Bronchial epithelial cell (primary cell): ENCODE measurements at regions not wholly inside any gene's neighbourhood (a gene's known extent, or its start where the extent isn't known, plus 50 kb on each side); places are given as distances from the start of the nearest gene placed in this dataset.

Source experiments
- DNase-seq: peaks from one replicate; pipeline ENCODE4 v3.0.0-alpha.2; 2010; ENCODE audit warnings: low read depth
- FAIRE-seq: peaks from 2 replicates; lab custom pipeline; 2011; peaks lifted over from hg19 to GRCh38; lab: Jason Lieb, UNC
- H3K27me3 ChIP-seq: 2 replicates; pipeline ENCODE4 v1.5.1; 2011; ENCODE audit warnings: low read length; ENCODE audit not compliant: control insufficient read depth, insufficient read depth
- H3K36me3 ChIP-seq: 2 replicates; pipeline ENCODE4 v1.5.1; 2011; ENCODE audit warnings: low read length; ENCODE audit not compliant: control insufficient read depth, insufficient read depth
- H3K4me3 ChIP-seq: 2 replicates; pipeline ENCODE4 v1.5.1; 2011; ENCODE audit warnings: mild to moderate bottlenecking, low read depth, low read length, control low read depth
- TF ChIP-seq, protein P1 (sequence below): IDR thresholded peaks from 2 replicates; pipeline ENCODE4 v1.5.1; 2011; ENCODE audit warnings: mild to moderate bottlenecking, moderate library complexity, low read length, control low read depth, inconsistent platforms; ENCODE audit not compliant: insufficient read depth, severe bottlenecking

DNA sequence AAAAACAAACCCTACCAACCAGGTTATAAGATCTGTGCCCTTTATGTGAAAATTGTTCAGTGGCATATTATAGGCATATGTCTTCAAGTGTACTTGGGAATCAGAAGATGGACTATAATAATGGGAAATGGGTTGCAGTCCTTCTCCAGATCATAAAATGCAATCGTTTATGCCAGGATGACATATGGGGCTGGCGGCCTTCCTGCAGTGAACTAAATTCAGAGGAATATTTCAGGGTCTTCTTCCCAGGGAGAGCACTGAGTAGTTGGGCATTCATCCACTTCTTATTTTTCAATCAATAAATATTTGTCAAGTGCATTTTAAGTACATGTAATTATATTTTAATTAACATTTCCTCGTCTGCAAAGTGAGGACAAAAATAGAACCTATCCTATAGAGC, 176.2 kb upstream of the CNR1 start:
- FAIRE-seq = no peak
- DNase-seq = no peak
- no peak overlapping the region for H3K4me3 ChIP-seq

DNA sequence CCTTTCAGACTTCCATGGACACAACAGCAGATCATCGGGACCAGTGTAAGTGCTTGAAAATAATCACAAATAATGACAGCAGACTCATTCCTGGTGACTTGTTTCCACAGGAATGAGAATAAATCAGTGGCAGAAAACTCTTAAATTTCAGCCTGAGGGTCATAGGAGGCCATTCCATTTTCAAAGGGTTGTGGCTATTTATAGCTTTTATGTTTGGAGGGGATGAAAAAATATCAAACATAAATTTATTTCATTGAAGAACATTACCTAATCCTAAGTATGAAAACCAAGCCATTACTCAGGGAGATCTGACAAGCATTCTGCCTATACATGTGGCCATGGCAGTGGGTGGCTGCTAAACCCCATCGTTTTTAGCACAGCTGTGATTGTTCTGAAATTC, 173.6 kb upstream of the CNR1 start:
- no peaks in the 10 kb centered on the region for H3K27me3 ChIP-seq

More for the DNA sequence above, 176.2 kb upstream of the CNR1 start:
- H3K36me3 ChIP-seq = no peaks in the 10 kb centered on the region
- TF ChIP-seq, protein P1, sequence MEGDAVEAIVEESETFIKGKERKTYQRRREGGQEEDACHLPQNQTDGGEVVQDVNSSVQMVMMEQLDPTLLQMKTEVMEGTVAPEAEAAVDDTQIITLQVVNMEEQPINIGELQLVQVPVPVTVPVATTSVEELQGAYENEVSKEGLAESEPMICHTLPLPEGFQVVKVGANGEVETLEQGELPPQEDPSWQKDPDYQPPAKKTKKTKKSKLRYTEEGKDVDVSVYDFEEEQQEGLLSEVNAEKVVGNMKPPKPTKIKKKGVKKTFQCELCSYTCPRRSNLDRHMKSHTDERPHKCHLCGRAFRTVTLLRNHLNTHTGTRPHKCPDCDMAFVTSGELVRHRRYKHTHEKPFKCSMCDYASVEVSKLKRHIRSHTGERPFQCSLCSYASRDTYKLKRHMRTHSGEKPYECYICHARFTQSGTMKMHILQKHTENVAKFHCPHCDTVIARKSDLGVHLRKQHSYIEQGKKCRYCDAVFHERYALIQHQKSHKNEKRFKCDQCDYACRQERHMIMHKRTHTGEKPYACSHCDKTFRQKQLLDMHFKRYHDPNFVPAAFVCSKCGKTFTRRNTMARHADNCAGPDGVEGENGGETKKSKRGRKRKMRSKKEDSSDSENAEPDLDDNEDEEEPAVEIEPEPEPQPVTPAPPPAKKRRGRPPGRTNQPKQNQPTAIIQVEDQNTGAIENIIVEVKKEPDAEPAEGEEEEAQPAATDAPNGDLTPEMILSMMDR = no peak
- no peaks in the 10 kb centered on the region for H3K27me3 ChIP-seq

GRCh38 chr6:88321306-88321705, 155.2 kb upstream of the CNR1 start:
- H3K27me3 ChIP-seq = no peaks in the 10 kb centered on the region
- no peak overlapping the region for H3K4me3 ChIP-seq
- H3K36me3 ChIP-seq = no peaks in the 10 kb centered on the region
- TF ChIP-seq, protein P1 = no peak
- no peak for DNase-seq
- no peak for FAIRE-seq

More for the DNA sequence above, 173.6 kb upstream of the CNR1 start:
- no peak for FAIRE-seq
- TF ChIP-seq, protein P1 = no peak
- Histone ChIP-seq H3K36me3 (no peaks in the 10 kb centered on the region), H3K4me3 (no peak overlapping the region)
- no peak for DNase-seq

- H3K4me3 ChIP-seq = no peak overlapping the region
- TF ChIP-seq, protein P1 = no peak
- DNase-seq (no peak), FAIRE-seq (no peak)
- H3K36me3 ChIP-seq = no peaks in the 10 kb centered on the region
- peaks cover 1% of the 10 kb centered on the region for H3K27me3 ChIP-seq
Measured at GRCh38 chr6:88311561-88311960, 145.4 kb upstream of the CNR1 start.

GRCh38 chr6:88304520-88304919, 138.4 kb upstream of the CNR1 start:
- Histone ChIP-seq H3K36me3 (no peaks in the 10 kb centered on the region), H3K27me3 (no peaks in the 10 kb centered on the region), H3K4me3 (no peak overlapping the region)
- no peak for FAIRE-seq
- TF ChIP-seq, protein P1 = no peak
- DNase-seq = no peak

GRCh38 chr6:88302769-88303225, 136.7 kb upstream of the CNR1 start:
- Histone ChIP-seq H3K36me3 (no peaks in the 10 kb centered on the region), H3K27me3 (no peaks in the 10 kb centered on the region), H3K4me3 (no peak overlapping the region)
- FAIRE-seq = no peak
- no peak for DNase-seq
- TF ChIP-seq, protein P1 = no peak
